Small intestine (tissue), 7 donors: ENCODE measurements at regions not wholly inside any gene's neighbourhood (a gene's known extent, or its start where the extent isn't known, plus 50 kb on each side); places are given as distances from the start of the nearest gene placed in this dataset.

Source experiments
- DNase-seq, 2 donors: peaks; one replicate each; pipeline versions ENCODE4 v3.0.0 to v3.0.0-alpha.2; 2013
- FAIRE-seq: peaks from 2 replicates; lab custom pipeline; 2012; peaks lifted over from hg19 to GRCh38; lab: Jason Lieb, UNC
- H3K27ac ChIP-seq, 3 donors: one replicate each; pipeline ENCODE4 v1.5.1; 2013; ENCODE audit warnings: low read length in 2 of 3, mild to moderate bottlenecking in 2 of 3, control low read depth in 1 of 3, inconsistent platforms in 1 of 3, low read depth in 1 of 3, moderate library complexity in 1 of 3
- H3K27me3 ChIP-seq, 3 donors: one replicate each; pipeline ENCODE4 v1.6.1; 2013; ENCODE audit warnings: low read length in 3 of 3, inconsistent platforms in 1 of 3; ENCODE audit not compliant: control insufficient read depth in 3 of 3, insufficient read depth in 3 of 3
- H3K36me3 ChIP-seq, 3 donors: one replicate each; pipeline ENCODE4 v1.6.1; 2013; ENCODE audit warnings: low read length in 3 of 3, inconsistent platforms in 1 of 3, low read depth in 1 of 3, mild to moderate bottlenecking in 1 of 3, moderate library complexity in 1 of 3; ENCODE audit not compliant: control insufficient read depth in 3 of 3, insufficient read depth in 2 of 3
- H3K4me1 ChIP-seq, 3 donors: one replicate each; pipeline ENCODE4 v1.6.1; 2013; ENCODE audit warnings: low read length in 2 of 3, inconsistent platforms in 1 of 3, low read depth in 1 of 3, mild to moderate bottlenecking in 1 of 3, moderate library complexity in 1 of 3; ENCODE audit not compliant: control insufficient read depth in 3 of 3, insufficient read depth in 2 of 3
- H3K4me3 ChIP-seq, 3 donors: one replicate each; pipeline ENCODE4 v1.5.1; 2013; ENCODE audit warnings: low read length in 3 of 3, control low read depth in 1 of 3, inconsistent platforms in 1 of 3, low read depth in 1 of 3, mild to moderate bottlenecking in 1 of 3, moderate library complexity in 1 of 3
- H3K9me3 ChIP-seq, 2 donors: one replicate each; pipeline ENCODE4 v1.6.1; 2013; ENCODE audit warnings: low read depth in 1 of 2, low read length in 1 of 2; ENCODE audit not compliant: control insufficient read depth in 2 of 2, insufficient read depth in 1 of 2
- WGBS, 3 donors: extraction: QIAGEN DNeasy Blood & Tissue Kit; methylation state at CpG; one replicate each; pipeline ENCODE4 v1.1.7; 2013; 5-methylcytosine and 5-hydroxymethylcytosine counted together
- donor health status: healthy with polysubstance abuse.
- donor health status: control.
- donor health status: control.
- donor health status: Bipolar disorder and iron deficiency.
- donor health status: healthy.

DNA sequence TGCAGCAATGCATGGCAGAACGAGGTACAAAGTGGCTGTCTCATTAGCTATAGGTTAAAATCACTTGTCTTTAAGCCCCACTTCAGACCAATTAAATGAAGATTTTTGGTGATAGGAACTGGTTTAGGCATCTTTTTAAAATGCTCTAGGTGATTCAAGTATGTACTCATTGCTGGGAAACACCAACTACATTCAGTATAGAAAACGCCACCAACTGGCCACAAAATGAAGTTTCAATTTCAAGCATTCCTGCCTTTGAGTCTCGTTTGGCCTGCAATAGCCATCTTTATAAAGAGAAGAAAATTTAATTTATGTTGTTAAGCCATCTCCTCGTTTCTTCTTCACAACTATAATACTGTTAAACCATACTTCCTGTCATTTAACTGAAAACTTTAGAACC is 587.9 kb downstream of the GBE1 start:
- no peak for FAIRE-seq

DNA sequence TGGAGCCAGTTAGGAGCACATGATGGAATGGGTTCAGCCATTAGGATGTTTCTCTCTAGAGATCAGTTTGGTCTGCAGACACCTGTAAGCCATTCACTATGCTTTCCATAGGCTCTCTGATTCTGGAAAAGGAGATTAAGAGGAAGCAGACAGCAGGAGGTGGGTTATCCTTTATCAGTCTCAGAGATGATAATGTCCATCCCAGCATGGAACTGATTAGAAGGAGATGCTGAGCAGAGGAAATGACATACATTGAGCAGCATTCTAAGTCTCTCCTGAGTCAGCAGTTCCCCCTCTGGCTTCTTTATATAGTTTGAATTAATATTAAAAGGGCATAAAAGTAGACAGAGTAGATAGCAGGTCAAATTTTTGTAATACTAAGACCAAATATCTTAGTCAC is 591.1 kb downstream of the GBE1 start:
- Histone ChIP-seq H3K36me3 (no peaks in the 10 kb centered on the region), H3K27ac (no peak overlapping the region), H3K9me3 (no peaks in the 10 kb centered on the region), H3K4me1 (no peaks in the 10 kb centered on the region), H3K4me3 (no peak overlapping the region), H3K27me3 (no peaks in the 10 kb centered on the region)
- DNase-seq: no peak
- FAIRE-seq: no peak

More for the DNA sequence above, 587.9 kb downstream of the GBE1 start:
- H3K27me3 ChIP-seq: no peaks in the 10 kb centered on the region
- WGBS, 3 donors: 55 to 78% (median 67%) methylated on average over 4 of the region's 4 CpGs
- no peaks in the 10 kb centered on the region for H3K4me1 ChIP-seq
- H3K27ac ChIP-seq: no peak overlapping the region
- H3K4me3 ChIP-seq: no peak overlapping the region
- no peak for DNase-seq
- no peaks in the 10 kb centered on the region for H3K36me3 ChIP-seq
- H3K9me3 ChIP-seq: no peaks in the 10 kb centered on the region

- DNase-seq (peak; percentile 9 to 53), FAIRE-seq (no peak)
- WGBS, 3 donors: 86 to 88% (median 88%) methylated on average over 3 of the region's 3 CpGs
Observed at GRCh38 chr3:81164806-81165205, 596.6 kb downstream of the GBE1 start.

DNA sequence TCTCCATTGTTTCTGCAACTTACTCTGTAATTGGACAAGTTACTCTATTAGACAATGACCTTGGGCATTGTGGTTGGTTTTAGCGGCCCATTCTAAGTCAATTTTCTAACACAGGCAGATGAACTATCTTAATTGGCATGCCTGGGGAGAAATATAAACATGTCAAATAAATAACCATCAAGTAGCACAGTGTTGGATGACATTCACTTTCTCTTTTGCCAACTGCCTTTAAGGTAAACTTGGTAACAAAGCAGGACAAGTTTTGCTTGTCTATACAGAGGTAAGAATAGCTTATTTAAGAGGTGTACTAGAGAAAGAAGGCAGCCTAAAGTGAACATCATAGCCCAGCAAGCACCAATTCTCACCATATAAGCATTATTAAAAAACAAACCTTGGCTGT is 599.6 kb downstream of the GBE1 start:
- no peaks in the 10 kb centered on the region for H3K36me3 ChIP-seq
- 77 to 84% (median 80%) methylated on average over 1 of the region's 1 CpG for WGBS, 3 donors
- no peak overlapping the region for H3K4me3 ChIP-seq
- no peaks in the 10 kb centered on the region for H3K9me3 ChIP-seq
- FAIRE-seq (no peak), DNase-seq (no peak)
- no peak overlapping the region for H3K27ac ChIP-seq
- no peaks in the 10 kb centered on the region for H3K27me3 ChIP-seq
- H3K4me1 ChIP-seq: no peaks in the 10 kb centered on the region

More at GRCh38 chr3:81164806-81165205, 596.6 kb downstream of the GBE1 start:
- Histone ChIP-seq H3K27ac (no peak overlapping the region), H3K36me3 (no peaks in the 10 kb centered on the region), H3K4me1 (no peaks in the 10 kb centered on the region), H3K4me3 (no peak overlapping the region), H3K9me3 (no peaks in the 10 kb centered on the region), H3K27me3 (no peaks in the 10 kb centered on the region)

- 69 to 83% (median 71%) methylated on average over 4 of the region's 4 CpGs for WGBS, 3 donors
- Histone ChIP-seq H3K4me3 (no peak overlapping the region), H3K27me3 (no peaks in the 10 kb centered on the region), H3K4me1 (no peaks in the 10 kb centered on the region), H3K36me3 (no peaks in the 10 kb centered on the region), H3K9me3 (peaks cover 0 to 3% of the 10 kb centered on the region in 2 donors), H3K27ac (no peak overlapping the region)
- no peak for FAIRE-seq
- no peak for DNase-seq
Observed at GRCh38 chr3:81161100-81161499, 600.3 kb downstream of the GBE1 start.

- no peak for FAIRE-seq
- no peaks in the 10 kb centered on the region for H3K27me3 ChIP-seq
- H3K4me3 ChIP-seq: no peak overlapping the region
- H3K4me1 ChIP-seq: no peaks in the 10 kb centered on the region
- DNase-seq: no peak
- no peak overlapping the region for H3K27ac ChIP-seq
- 72 to 87% (median 84%) methylated on average over 7 of the region's 7 CpGs for WGBS, 3 donors
- no peaks in the 10 kb centered on the region for H3K36me3 ChIP-seq
- H3K9me3 ChIP-seq: peaks cover 0 to 8% of the 10 kb centered on the region in 2 donors
Observed at GRCh38 chr3:81154611-81155143, 606.8 kb downstream of the GBE1 start.

- 76 to 90% (median 81%) methylated on average over 2 of the region's 2 CpGs for WGBS, 3 donors
- FAIRE-seq (no peak), DNase-seq (no peak)
- H3K4me3 ChIP-seq: no peak overlapping the region
- no peak overlapping the region for H3K27ac ChIP-seq
- H3K9me3 ChIP-seq: peaks cover 0 to 8% of the 10 kb centered on the region in 2 donors
- no peaks in the 10 kb centered on the region for H3K36me3 ChIP-seq
- no peaks in the 10 kb centered on the region for H3K27me3 ChIP-seq
- H3K4me1 ChIP-seq: no peaks in the 10 kb centered on the region
Observed at GRCh38 chr3:81152156-81152555, 609.3 kb downstream of the GBE1 start.

DNA sequence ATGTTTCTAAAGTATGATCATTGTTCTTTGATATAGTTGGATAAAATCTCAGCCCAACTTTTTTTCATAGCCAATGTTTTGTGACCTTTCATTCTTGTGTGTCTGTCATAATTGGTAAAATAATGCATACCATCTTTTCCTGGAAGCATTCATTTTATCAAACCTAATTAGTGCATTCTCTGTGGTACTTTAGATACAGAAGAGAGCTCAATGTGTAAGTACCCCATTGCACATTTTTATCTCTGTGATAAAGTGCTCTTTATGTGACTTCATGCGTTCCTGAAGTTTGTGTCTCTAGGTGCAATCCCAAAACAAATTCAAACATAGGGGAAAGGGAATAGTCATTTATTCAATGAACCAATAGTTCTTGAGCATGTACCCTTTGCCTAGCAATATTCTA is 628.5 kb downstream of the GBE1 start:
- H3K27ac ChIP-seq: no peak overlapping the region
- no peak overlapping the region for H3K4me3 ChIP-seq
- DNase-seq: no peak
- no peaks in the 10 kb centered on the region for H3K27me3 ChIP-seq
- WGBS, 3 donors: 82 to 93% (median 83%) methylated on average over 1 of the region's 1 CpG
- no peaks in the 10 kb centered on the region for H3K36me3 ChIP-seq
- no peak for FAIRE-seq
- no peaks in the 10 kb centered on the region for H3K9me3 ChIP-seq
- H3K4me1 ChIP-seq: no peaks in the 10 kb centered on the region

- FAIRE-seq (no peak), DNase-seq (no peak)
- Histone ChIP-seq H3K4me3 (no peak overlapping the region), H3K9me3 (no peaks in the 10 kb centered on the region), H3K27me3 (no peaks in the 10 kb centered on the region), H3K36me3 (no peaks in the 10 kb centered on the region), H3K27ac (no peak overlapping the region), H3K4me1 (no peaks in the 10 kb centered on the region)
- WGBS, 3 donors: 58 to 73% (median 59%) methylated on average over 5 of the region's 5 CpGs
Observed at GRCh38 chr3:81105789-81106488, 655.5 kb downstream of the GBE1 start.
